Common myeloid progenitor, CD34-positive (primary cell): ENCODE measurements at regions not wholly inside any gene's neighbourhood (a gene's known extent, or its start where the extent isn't known, plus 50 kb on each side); places are given as distances from the start of the nearest gene placed in this dataset.
A peak's percentile ranks its signal among the peaks of the same experiment; 100 is the strongest.
"Not testable (repeated sequence)": the region's sequence is repeated elsewhere in the genome, so short reads cannot be mapped to it uniquely, and the experiment has no call there.

ENCODE experiments used
- CTCF ChIA-PET: fragments of 350-600 bp; sonication (Branson Sonifier 250); formaldehyde crosslinking; loops from one replicate; lab custom pipeline; 2021; ENCODE audit warnings: antibody characterized with exemption; lab: Charles Lee
- POLR2A ChIA-PET: fragments of 350-600 bp; sonication (Branson Sonifier 250); formaldehyde crosslinking; loops from one replicate; lab custom pipeline; 2021; ENCODE audit warnings: antibody characterized with exemption; lab: Charles Lee
- DNase-seq, 3 donors: peaks; one replicate each; pipeline versions ENCODE4 v3.0.0 to v3.0.0-alpha.2; 2013
- H3K27ac ChIP-seq, 2 experiments: 1 replicate in 1 of 2; 2 replicates in 1 of 2; pipeline ENCODE4 v1.7.0; 2013; ENCODE audit warnings: inconsistent platforms in 2 of 2, low read length in 2 of 2, mild to moderate bottlenecking in 2 of 2, low read depth in 1 of 2, moderate library complexity in 1 of 2; ENCODE audit not compliant: severe bottlenecking in 2 of 2, insufficient read depth in 1 of 2, poor library complexity in 1 of 2
- H3K27me3 ChIP-seq, 5 experiments: replicated peaks in 2 of 5; 1 replicate in 3 of 5; 2 replicates in 2 of 5; pipeline versions ENCODE4 v1.6.1 to v1.7.0; 2013; ENCODE audit warnings: low read length in 4 of 5, mild to moderate bottlenecking in 2 of 5, moderate library complexity in 2 of 5, inconsistent platforms in 1 of 5; ENCODE audit not compliant: insufficient read depth in 5 of 5, control insufficient read depth in 4 of 5
- H3K36me3 ChIP-seq, 4 experiments: 1 replicate in 2 of 4; 2 replicates in 2 of 4; pipeline versions ENCODE4 v1.6.1 to v1.7.0; 2013; ENCODE audit warnings: low read length in 3 of 4, control low read depth in 1 of 4, mild to moderate bottlenecking in 1 of 4; ENCODE audit not compliant: control insufficient read depth in 4 of 4, insufficient read depth in 4 of 4
- H3K4me1 ChIP-seq, 4 experiments: 1 replicate in 3 of 4; 2 replicates in 1 of 4; pipeline versions ENCODE4 v1.6.1 to v1.7.1; 2013; ENCODE audit warnings: low read length in 3 of 4, mild to moderate bottlenecking in 3 of 4, control low read depth in 1 of 4, inconsistent platforms in 1 of 4, moderate library complexity in 1 of 4; ENCODE audit not compliant: control insufficient read depth in 4 of 4, insufficient read depth in 4 of 4; ENCODE audit errors: control extremely low read depth in 1 of 4
- H3K4me3 ChIP-seq, 7 experiments: 1 replicate in 4 of 7; 2 replicates in 3 of 7; pipeline versions ENCODE4 v1.5.1 to v1.7.0; 2013; ENCODE audit warnings: mild to moderate bottlenecking in 7 of 7, low read length in 6 of 7, moderate library complexity in 6 of 7, inconsistent platforms in 2 of 7, low read depth in 2 of 7, control low read depth in 1 of 7; ENCODE audit not compliant: insufficient read depth in 4 of 7, control insufficient read depth in 1 of 7; ENCODE audit errors: extremely low read depth in 1 of 7
- H3K9me3 ChIP-seq, 5 experiments: 1 replicate in 4 of 5; 2 replicates in 1 of 5; pipeline versions ENCODE4 v1.6.1 to v1.7.1; 2013; ENCODE audit warnings: low read length in 4 of 5, mild to moderate bottlenecking in 2 of 5, inconsistent platforms in 1 of 5, low read depth in 1 of 5, moderate library complexity in 1 of 5; ENCODE audit not compliant: control insufficient read depth in 4 of 5, insufficient read depth in 2 of 5; ENCODE audit errors: control extremely low read depth in 1 of 5
- WGBS: methylation state at CpG from one replicate; pipeline ENCODE4 v1.1.5; 2013; ENCODE audit not compliant: insufficient coverage; 5-methylcytosine and 5-hydroxymethylcytosine counted together

GRCh38 chr15:66964791-66965190 lies 100.6 kb upstream of the SMAD3 start:
- no peak for DNase-seq
- Histone ChIP-seq H3K27me3 (no peaks in the 10 kb centered on the region), H3K9me3 (no peaks in the 10 kb centered on the region), H3K27ac (no peak overlapping the region), H3K4me1 (no peaks in the 10 kb centered on the region), H3K4me3 (no peak overlapping the region), H3K36me3 (no peaks in the 10 kb centered on the region)
- 98% methylated on average over 9 of the region's 9 CpGs for WGBS
- CTCF ChIA-PET: interaction anchor here (0.6 to 0.9 kb wide), 4 partner anchors 12 to 238 kb away, joined by 3 read pairs; no protein-coding TSS in a partner anchor
- POLR2A ChIA-PET: no interaction called here

GRCh38 chr15:66965201-66965900 lies 100.1 kb upstream of the SMAD3 start:
- H3K4me1 ChIP-seq: no peaks in the 10 kb centered on the region
- no peaks in the 10 kb centered on the region for H3K9me3 ChIP-seq
- POLR2A ChIA-PET: no interaction called here
- CTCF ChIA-PET: interaction anchor here (0.7 to 0.9 kb wide), 3 partner anchors 22 to 237 kb away, joined by 3 to 5 read pairs (median 3); no protein-coding TSS in a partner anchor
- H3K27ac ChIP-seq: no peak overlapping the region
- H3K4me3 ChIP-seq: no peak overlapping the region
- H3K36me3 ChIP-seq: no peaks in the 10 kb centered on the region
- H3K27me3 ChIP-seq: no peaks in the 10 kb centered on the region
- 98% methylated on average over 8 of the region's 10 CpGs for WGBS
- no peak for DNase-seq

DNA sequence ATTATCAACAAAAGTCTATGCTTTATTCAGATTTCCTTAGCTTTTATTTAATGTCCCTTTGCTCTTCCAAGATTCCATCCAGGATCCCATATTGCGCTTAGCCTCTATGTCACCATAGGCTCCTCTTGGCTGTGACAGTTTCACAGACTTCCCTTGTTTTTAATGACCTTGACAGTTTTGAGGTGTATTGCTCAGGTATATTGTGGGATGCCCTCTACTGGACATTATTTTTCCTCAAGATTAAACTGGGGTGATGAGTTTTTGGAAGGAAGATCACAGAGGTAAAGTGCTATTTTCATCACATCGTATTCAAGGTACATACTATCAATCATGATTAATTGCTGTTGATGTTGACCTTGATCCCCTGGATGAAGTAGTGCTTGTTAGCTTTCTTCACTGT lies 99.1 kb upstream of the SMAD3 start:
- no peaks in the 10 kb centered on the region for H3K9me3 ChIP-seq
- ChIA-PET POLR2A (no interaction called here), CTCF (interaction anchor here (0.7 kb wide), 1 partner anchor 21 kb away, joined by 5 read pairs; no protein-coding TSS in a partner anchor)
- no peak overlapping the region for H3K27ac ChIP-seq
- H3K4me3 ChIP-seq: no peak overlapping the region
- WGBS: no CpG with 5 or more reads among the region's 2 CpGs
- H3K4me1 ChIP-seq: no peaks in the 10 kb centered on the region
- no peaks in the 10 kb centered on the region for H3K27me3 ChIP-seq
- H3K36me3 ChIP-seq: no peaks in the 10 kb centered on the region
- peak in 1 of 3 donors; percentile 27 for DNase-seq

DNA sequence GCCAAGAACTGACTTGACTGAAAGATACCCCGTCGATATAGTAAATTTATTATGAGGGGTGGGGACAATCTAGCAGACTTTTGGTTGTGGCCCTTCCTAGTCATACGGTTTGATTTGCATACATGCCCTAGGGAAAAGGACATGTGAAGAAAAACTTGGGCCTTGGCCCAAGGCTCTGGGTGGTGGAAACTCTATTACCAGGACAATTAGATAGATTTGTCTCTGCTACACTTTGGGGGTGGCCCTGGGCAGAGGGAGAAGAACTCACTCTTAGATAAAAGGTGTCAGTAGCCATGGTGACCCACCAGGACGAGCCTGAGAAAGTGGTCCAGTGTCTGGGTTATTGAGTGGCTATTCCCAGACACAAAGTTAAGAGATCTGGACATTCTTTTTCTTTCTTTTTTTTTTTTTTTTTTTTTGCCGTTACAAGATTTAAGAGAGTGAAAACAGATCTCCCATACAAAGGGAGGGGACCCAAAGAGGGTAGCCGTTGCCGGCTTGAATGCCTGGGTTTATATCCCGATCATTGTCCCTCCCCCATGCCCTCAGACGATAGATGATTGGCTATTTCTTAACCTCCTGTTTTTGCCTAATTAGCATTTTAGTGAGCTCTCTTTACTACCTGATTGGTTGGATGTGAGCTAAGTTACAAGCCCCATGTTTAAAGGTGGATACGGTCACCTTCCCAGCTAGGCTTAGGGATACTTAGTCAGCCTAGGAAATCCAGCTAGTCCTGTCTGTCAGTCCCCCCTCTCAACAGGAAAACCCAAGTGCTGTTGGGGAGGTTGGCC lies 96.4 kb upstream of the SMAD3 start:
- Histone ChIP-seq H3K27ac (no peak overlapping the region), H3K9me3 (no peaks in the 10 kb centered on the region), H3K4me3 (no peak overlapping the region), H3K4me1 (no peaks in the 10 kb centered on the region), H3K36me3 (no peaks in the 10 kb centered on the region), H3K27me3 (no peaks in the 10 kb centered on the region)
- DNase-seq: no peak
- POLR2A ChIA-PET: no interaction called here
- CTCF ChIA-PET: interaction anchor here (1.2 kb wide), 1 partner anchor 66 kb away, joined by 3 read pairs; no protein-coding TSS in a partner anchor
- 100% methylated on average over 8 of the region's 10 CpGs for WGBS

GRCh38 chr15:66974131-66974530 lies 91.3 kb upstream of the SMAD3 start:
- POLR2A ChIA-PET: not testable (repeated sequence)
- 94% methylated on average over 10 of the region's 10 CpGs for WGBS

DNA sequence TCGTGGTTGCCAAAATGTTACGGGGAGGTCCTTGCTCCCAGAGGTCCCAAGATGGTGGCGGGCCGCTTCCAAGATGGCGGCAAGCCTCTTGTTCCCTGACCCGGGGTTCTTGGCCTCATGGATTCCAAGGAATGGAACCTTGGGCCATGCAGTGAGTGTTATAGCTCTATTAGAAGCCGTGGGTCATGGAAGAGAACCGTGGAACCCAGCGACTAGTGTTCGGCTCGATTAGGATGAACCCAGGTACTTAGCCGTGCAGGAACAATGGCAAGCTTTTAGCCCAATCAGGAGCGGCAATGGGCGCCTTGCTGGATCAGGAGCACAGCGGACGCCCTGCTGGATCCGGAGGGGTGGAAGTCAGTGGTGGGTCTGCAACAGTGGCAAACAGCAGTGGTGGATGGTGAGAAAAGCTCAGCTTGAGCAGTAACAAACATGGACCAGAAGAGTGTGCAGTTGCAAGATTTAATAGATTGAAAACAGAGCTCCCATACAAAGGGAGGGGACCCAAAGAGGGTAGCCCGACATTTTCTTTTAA lies 89.2 kb upstream of the SMAD3 start:
- H3K36me3 ChIP-seq, H3K9me3 ChIP-seq, H3K4me1 ChIP-seq, H3K4me3 ChIP-seq, POLR2A ChIA-PET, H3K27me3 ChIP-seq, H3K27ac ChIP-seq, DNase-seq: not testable (repeated sequence)
- WGBS: 96% methylated on average over 18 of the region's 18 CpGs
- CTCF ChIA-PET: interaction anchor here (0.7 to 2.3 kb wide), 4 partner anchors 12 to 75 kb away, joined by 3 to 7 read pairs (median 4); no protein-coding TSS in a partner anchor

More at GRCh38 chr15:66974131-66974530, 91.3 kb upstream of the SMAD3 start:
- H3K36me3 ChIP-seq, H3K9me3 ChIP-seq, H3K27ac ChIP-seq, CTCF ChIA-PET, H3K27me3 ChIP-seq, H3K4me3 ChIP-seq, DNase-seq, H3K4me1 ChIP-seq: not testable (repeated sequence)
